BJ (cell line): ENCODE measurements at regions not wholly inside any gene's neighbourhood (a gene's known extent, or its start where the extent isn't known, plus 50 kb on each side); places are given as distances from the start of the nearest gene placed in this dataset.

Experiments
- CTCF ChIA-PET: fragments of 350-600 bp; formaldehyde crosslinking; extraction: SDS; loops from one replicate; lab custom pipeline; 2021; ENCODE audit warnings: antibody characterized with exemption, inconsistent platforms; lab: Yijun Ruan, JAX
- POLR2A ChIA-PET: fragments of 300-600 bp; sonication (Branson Sonifier 250); formaldehyde crosslinking; extraction: SDS; loops from one replicate; lab custom pipeline; 2021; ENCODE audit warnings: antibody characterized with exemption; lab: Charles Lee
- DNase-seq: peaks from one replicate; pipeline ENCODE4 v3.0.0-alpha.2; 2011; ENCODE audit warnings: low read depth
- H3K27me3 ChIP-seq: 2 replicates; pipeline ENCODE4 v1.6.0; 2011; ENCODE audit warnings: low read length; ENCODE audit not compliant: control insufficient read depth, insufficient read depth
- H3K36me3 ChIP-seq: 2 replicates; pipeline ENCODE4 v1.5.1; 2011; ENCODE audit warnings: low read length; ENCODE audit not compliant: control insufficient read depth, insufficient read depth
- H3K4me3 ChIP-seq: 2 replicates; pipeline ENCODE4 v1.5.1; 2011; ENCODE audit warnings: low read depth, mild to moderate bottlenecking, control low read depth, low read length
- TF ChIP-seq, protein P1 (sequence below): IDR thresholded peaks from 2 replicates; pipeline ENCODE4 v1.5.1; 2011; ENCODE audit warnings: low read depth, mild to moderate bottlenecking, control low read depth, inconsistent platforms, low read length, moderate library complexity; ENCODE audit not compliant: insufficient read depth

DNA sequence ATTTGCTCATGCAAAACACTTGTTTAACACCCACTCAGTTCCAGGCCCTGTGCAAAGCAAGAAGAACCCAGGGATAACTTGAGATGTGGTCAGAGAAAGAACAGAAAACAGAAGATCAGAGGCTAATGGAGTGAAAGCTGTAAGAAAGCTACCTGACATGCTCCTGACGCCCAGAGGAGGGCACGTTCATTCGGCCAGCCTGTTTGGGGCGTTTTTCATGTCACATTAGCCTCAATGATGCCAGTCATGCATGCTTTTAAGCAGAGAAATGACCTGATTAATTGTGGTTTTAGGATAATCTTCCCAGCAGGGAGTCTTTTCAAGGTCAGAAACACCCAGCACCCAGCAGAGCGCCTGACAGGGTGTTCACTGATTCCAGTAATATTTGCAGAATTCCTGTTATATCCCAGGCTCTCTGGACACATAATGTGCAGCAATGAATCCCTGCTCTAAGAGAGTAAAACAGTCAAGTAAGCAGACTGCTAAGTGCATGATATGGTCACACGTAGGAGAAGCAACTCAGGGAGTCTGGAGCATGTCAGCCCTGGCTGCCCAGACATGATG, 320.0 kb downstream of the LRATD1 start:
- TF ChIP-seq, protein P1, sequence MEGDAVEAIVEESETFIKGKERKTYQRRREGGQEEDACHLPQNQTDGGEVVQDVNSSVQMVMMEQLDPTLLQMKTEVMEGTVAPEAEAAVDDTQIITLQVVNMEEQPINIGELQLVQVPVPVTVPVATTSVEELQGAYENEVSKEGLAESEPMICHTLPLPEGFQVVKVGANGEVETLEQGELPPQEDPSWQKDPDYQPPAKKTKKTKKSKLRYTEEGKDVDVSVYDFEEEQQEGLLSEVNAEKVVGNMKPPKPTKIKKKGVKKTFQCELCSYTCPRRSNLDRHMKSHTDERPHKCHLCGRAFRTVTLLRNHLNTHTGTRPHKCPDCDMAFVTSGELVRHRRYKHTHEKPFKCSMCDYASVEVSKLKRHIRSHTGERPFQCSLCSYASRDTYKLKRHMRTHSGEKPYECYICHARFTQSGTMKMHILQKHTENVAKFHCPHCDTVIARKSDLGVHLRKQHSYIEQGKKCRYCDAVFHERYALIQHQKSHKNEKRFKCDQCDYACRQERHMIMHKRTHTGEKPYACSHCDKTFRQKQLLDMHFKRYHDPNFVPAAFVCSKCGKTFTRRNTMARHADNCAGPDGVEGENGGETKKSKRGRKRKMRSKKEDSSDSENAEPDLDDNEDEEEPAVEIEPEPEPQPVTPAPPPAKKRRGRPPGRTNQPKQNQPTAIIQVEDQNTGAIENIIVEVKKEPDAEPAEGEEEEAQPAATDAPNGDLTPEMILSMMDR, result no peak
- CTCF ChIA-PET, result no interaction called here
- Histone ChIP-seq H3K36me3 (no peaks in the 10 kb centered on the region), H3K4me3 (no peak overlapping the region), H3K27me3 (no peaks in the 10 kb centered on the region)
- POLR2A ChIA-PET, result no interaction called here
- no peak for DNase-seq

DNA sequence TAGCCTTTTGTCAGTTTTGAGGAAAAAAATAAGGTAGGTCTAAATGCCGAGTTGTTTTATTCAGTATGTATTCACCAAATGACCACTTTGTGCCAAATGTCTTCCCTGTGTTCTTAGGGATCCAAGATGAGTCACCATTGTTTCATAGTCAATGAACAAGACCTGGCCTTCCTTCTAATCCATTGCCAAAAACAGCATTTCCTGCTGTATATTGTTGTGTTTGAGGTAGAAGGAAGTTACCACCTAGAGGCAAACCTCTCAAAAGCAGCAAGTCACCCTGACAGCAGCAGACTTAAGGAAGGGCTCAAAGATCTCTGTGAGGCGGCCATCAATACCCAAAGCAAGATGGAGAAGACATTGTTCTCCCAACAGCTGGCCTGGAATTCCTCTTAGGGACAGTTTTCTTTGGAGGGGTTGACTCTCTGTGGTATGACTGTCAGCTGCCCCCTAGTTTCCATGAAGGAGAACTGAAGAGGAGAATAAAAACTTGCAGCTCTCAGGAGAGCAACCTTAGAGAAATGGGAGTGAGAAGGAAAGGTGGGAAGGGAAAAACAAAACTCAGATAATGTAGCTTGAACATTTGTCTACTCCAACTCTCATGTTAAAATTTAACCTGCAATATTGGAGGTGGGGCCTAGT, 328.3 kb downstream of the LRATD1 start:
- Histone ChIP-seq H3K27me3 (no peaks in the 10 kb centered on the region), H3K4me3 (no peak overlapping the region), H3K36me3 (no peaks in the 10 kb centered on the region)
- ChIA-PET POLR2A (no interaction called here), CTCF (interaction anchor here (0.7 kb wide), 1 partner anchor 529 kb away, joined by 3 read pairs; no protein-coding TSS in a partner anchor)
- no peak for DNase-seq
- TF ChIP-seq, protein P1, result no peak

DNA sequence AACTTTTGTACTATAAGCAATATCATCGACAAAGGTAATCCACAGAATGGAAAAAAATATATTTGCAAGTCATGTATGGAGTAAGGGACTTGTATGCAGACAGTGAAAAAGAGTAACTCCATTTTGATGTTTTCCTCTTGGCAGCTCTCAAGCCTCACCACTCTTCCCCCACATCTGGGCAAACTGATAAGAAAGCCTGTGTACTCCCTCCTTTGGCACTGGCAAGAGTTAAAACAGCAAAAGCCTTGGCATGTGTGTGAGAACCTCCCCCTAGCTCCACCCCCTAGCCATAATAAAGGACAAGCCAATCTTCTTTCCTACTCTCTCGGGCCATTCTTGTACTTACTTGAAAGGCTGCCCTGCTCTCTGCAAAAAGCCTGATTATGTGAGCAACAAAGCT, 335.2 kb downstream of the LRATD1 start:
- TF ChIP-seq, protein P1, result no peak
- Histone ChIP-seq H3K36me3 (no peaks in the 10 kb centered on the region), H3K27me3 (no peaks in the 10 kb centered on the region), H3K4me3 (no peak overlapping the region)
- ChIA-PET POLR2A (no interaction called here), CTCF (no interaction called here)
- no peak for DNase-seq

DNA sequence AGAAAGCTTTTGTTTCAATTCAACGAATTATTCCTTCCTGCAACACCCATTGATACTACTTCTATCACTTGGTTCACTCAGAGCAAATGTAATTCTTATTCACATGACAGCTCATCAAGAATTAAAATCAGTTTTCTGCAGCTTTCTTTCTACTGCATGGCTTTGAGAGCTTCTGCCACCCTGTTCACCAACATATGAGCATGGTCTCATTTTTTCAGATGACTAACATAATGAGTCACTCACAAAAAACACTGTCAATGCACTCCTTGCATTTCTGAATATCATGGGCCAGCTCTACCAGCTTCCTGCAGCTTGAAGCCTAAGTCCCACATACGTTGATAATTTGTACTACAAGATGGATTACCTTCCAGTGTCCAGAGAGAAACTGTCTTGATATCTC, 342.9 kb downstream of the LRATD1 start:
- TF ChIP-seq, protein P1, result no peak
- H3K27me3 ChIP-seq, result no peaks in the 10 kb centered on the region
- H3K36me3 ChIP-seq, result no peaks in the 10 kb centered on the region
- ChIA-PET CTCF (no interaction called here), POLR2A (no interaction called here)
- no peak overlapping the region for H3K4me3 ChIP-seq
- DNase-seq, result no peak

DNA sequence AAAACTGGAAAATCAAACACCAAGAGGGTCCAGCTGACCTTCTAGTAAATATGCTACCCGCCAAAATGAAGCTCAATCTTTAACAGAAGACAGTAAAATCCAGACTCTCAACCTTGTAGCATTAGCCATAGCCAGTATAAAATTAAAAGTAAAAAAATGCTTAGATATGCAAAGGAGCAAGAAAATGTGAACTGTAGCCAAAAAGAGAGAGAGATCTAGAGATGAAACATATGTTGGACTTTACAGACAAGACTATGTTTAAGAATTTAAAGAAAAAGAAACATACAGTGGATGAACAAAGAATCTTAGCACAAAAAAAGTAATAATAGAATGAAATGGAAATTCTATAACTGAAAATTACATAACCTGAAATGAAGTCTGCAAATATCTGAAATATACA, 344.5 kb downstream of the LRATD1 start:
- Histone ChIP-seq H3K36me3 (no peaks in the 10 kb centered on the region), H3K4me3 (no peak overlapping the region), H3K27me3 (no peaks in the 10 kb centered on the region)
- no peak for DNase-seq
- ChIA-PET CTCF (no interaction called here), POLR2A (no interaction called here)
- TF ChIP-seq, protein P1, result no peak
